ENCODE measurements at regions not wholly inside any gene's neighbourhood (a gene's known extent, or its start where the extent isn't known, plus 50 kb on each side); places are given as distances from the start of the nearest gene placed in this dataset.

- Mint-ChIP-seq H3K27me3 (ENCODE audit: low read depth in 2 of 2) (no peaks in the 10 kb centered on the region), H3K9me3 (no peaks in the 10 kb centered on the region), H3K27ac (no peak overlapping the region), H3K4me3 (no peak overlapping the region), H3K36me3 (no peaks in the 10 kb centered on the region), H3K4me1 (no peaks in the 10 kb centered on the region)
- H3K9me3 ChIP-seq (ENCODE audit: control insufficient read depth, insufficient read depth, low read length) = no peaks in the 10 kb centered on the region
- no peak for DNase-seq
- intact Hi-C loops (cut with micrococcal nuclease) = no loop called here
- H3K27ac ChIP-seq (ENCODE audit: low read length) = no peak overlapping the region
- H3K4me1 ChIP-seq (ENCODE audit: control insufficient read depth, insufficient read depth, low read length) = no peaks in the 10 kb centered on the region
- no peaks in the 10 kb centered on the region for H3K36me3 ChIP-seq (ENCODE audit: control insufficient read depth, insufficient read depth, low read length)
- H3K4me3 ChIP-seq (ENCODE audit: low read length) = no peak overlapping the region
- WGBS (ENCODE audit: insufficient coverage) = 61% methylated on average over 1 of the region's 1 CpG
- ATAC-seq = no peak
- no peaks in the 10 kb centered on the region for H3K27me3 ChIP-seq (ENCODE audit: control insufficient read depth, insufficient read depth, low read length)
- TF ChIP-seq CTCF (IDR thresholded peaks at IDR 0.05) = no peak
Observed at GRCh38 chr20:9926007-9926406, 87.1 kb upstream of the PAK5 start.

GRCh38 chr20:9923648-9924047 lies 84.8 kb upstream of the PAK5 start:
- no peaks in the 10 kb centered on the region for H3K9me3 ChIP-seq (ENCODE audit: control insufficient read depth, insufficient read depth, low read length)
- DNase-seq (no peak), ATAC-seq (no peak)
- Mint-ChIP-seq H3K27me3 (ENCODE audit: low read depth in 2 of 2) (no peaks in the 10 kb centered on the region), H3K36me3 (no peaks in the 10 kb centered on the region), H3K27ac (no peak overlapping the region), H3K4me3 (no peak overlapping the region), H3K9me3 (no peaks in the 10 kb centered on the region), H3K4me1 (no peaks in the 10 kb centered on the region)
- TF ChIP-seq CTCF (IDR thresholded peaks at IDR 0.05) = no peak
- no peak overlapping the region for H3K4me3 ChIP-seq (ENCODE audit: low read length)
- 85% methylated on average over 4 of the region's 4 CpGs for WGBS (ENCODE audit: insufficient coverage)
- no peaks in the 10 kb centered on the region for H3K4me1 ChIP-seq (ENCODE audit: control insufficient read depth, insufficient read depth, low read length)
- intact Hi-C loops (cut with micrococcal nuclease) = no loop called here
- no peaks in the 10 kb centered on the region for H3K27me3 ChIP-seq (ENCODE audit: control insufficient read depth, insufficient read depth, low read length)
- no peak overlapping the region for H3K27ac ChIP-seq (ENCODE audit: low read length)
- H3K36me3 ChIP-seq (ENCODE audit: control insufficient read depth, insufficient read depth, low read length) = no peaks in the 10 kb centered on the region

- Mint-ChIP-seq H3K4me1 (no peaks in the 10 kb centered on the region), H3K36me3 (no peaks in the 10 kb centered on the region), H3K9me3 (no peaks in the 10 kb centered on the region), H3K27me3 (ENCODE audit: low read depth in 2 of 2) (peaks cover 5 to 7% of the 10 kb centered on the region in 2 donors), H3K4me3 (no peak overlapping the region), H3K27ac (no peak overlapping the region)
- WGBS (ENCODE audit: insufficient coverage) = 85% methylated on average over 2 of the region's 2 CpGs
- Histone ChIP-seq H3K36me3 (ENCODE audit: control insufficient read depth, insufficient read depth, low read length) (no peaks in the 10 kb centered on the region), H3K9me3 (ENCODE audit: control insufficient read depth, insufficient read depth, low read length) (no peaks in the 10 kb centered on the region), H3K27me3 (ENCODE audit: control insufficient read depth, insufficient read depth, low read length) (no peaks in the 10 kb centered on the region), H3K4me3 (ENCODE audit: low read length) (no peak overlapping the region), H3K4me1 (ENCODE audit: control insufficient read depth, insufficient read depth, low read length) (no peaks in the 10 kb centered on the region), H3K27ac (ENCODE audit: low read length) (no peak overlapping the region)
- intact Hi-C loops (cut with micrococcal nuclease) = no loop called here
- DNase-seq (no peak), ATAC-seq (no peak)
- no peak for TF ChIP-seq CTCF (IDR thresholded peaks at IDR 0.05)
Observed at GRCh38 chr20:9920866-9921265, 82.0 kb upstream of the PAK5 start.

GRCh38 chr20:9919271-9920014 lies 80.6 kb upstream of the PAK5 start:
- no peaks in the 10 kb centered on the region for H3K36me3 Mint-ChIP-seq

More at GRCh38 chr20:9919271-9920014, 80.6 kb upstream of the PAK5 start:
- H3K9me3 ChIP-seq (ENCODE audit: control insufficient read depth, insufficient read depth, low read length) = no peaks in the 10 kb centered on the region
- no peak for TF ChIP-seq CTCF (IDR thresholded peaks at IDR 0.05)
- DNase-seq (no peak), ATAC-seq (no peak)
- no peak overlapping the region for H3K27ac ChIP-seq (ENCODE audit: low read length)
- H3K4me1 Mint-ChIP-seq = no peaks in the 10 kb centered on the region
- no peaks in the 10 kb centered on the region for H3K9me3 Mint-ChIP-seq
- no peak overlapping the region for H3K4me3 Mint-ChIP-seq
- intact Hi-C loops (cut with micrococcal nuclease) = loop anchor here (10.0 kb wide), 1 partner anchor 515 kb away; no protein-coding TSS in a partner anchor
- peaks cover 5 to 7% of the 10 kb centered on the region in 2 donors for H3K27me3 Mint-ChIP-seq (ENCODE audit: low read depth in 2 of 2)
- H3K4me1 ChIP-seq (ENCODE audit: control insufficient read depth, insufficient read depth, low read length) = no peaks in the 10 kb centered on the region
- no peak overlapping the region for H3K27ac Mint-ChIP-seq
- 74% methylated on average over 3 of the region's 5 CpGs for WGBS (ENCODE audit: insufficient coverage)
- H3K4me3 ChIP-seq (ENCODE audit: low read length) = no peak overlapping the region
- no peaks in the 10 kb centered on the region for H3K27me3 ChIP-seq (ENCODE audit: control insufficient read depth, insufficient read depth, low read length)
- no peaks in the 10 kb centered on the region for H3K36me3 ChIP-seq (ENCODE audit: control insufficient read depth, insufficient read depth, low read length)

All from natural killer cell (primary cell).